GM12872 (cell line): ENCODE measurements at regions not wholly inside any gene's neighbourhood (a gene's known extent, or its start where the extent isn't known, plus 50 kb on each side); places are given as distances from the start of the nearest gene placed in this dataset.

Experiments used
- CTCF ChIP-seq: IDR thresholded peaks from 3 replicates; pipeline ENCODE4 v1.5.1; 2011; ENCODE audit warnings: low read depth, mild to moderate bottlenecking, low read length, moderate library complexity; ENCODE audit not compliant: insufficient read depth

GRCh38 chr13:29674532-29674931 is 79.0 kb upstream of the SLC7A1 start:
- TF ChIP-seq CTCF, result no peak

DNA sequence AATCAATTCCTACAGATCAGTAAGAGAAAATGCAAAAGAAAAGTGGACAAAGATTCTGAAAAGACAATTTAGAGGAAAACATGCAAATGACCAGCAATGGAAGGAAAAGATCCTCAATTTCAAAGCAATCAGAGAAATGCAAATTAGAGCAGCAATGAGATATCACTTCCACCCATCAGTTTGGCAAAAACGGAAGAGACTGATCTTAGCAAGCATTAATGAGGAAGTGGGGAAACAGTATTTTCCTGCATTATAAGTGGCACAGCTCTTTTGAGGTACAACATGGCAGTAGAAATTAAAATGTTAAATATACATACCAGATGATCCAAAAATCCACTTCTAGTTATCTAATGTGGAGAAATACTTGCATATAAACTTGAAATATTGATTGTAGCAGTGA is 69.1 kb upstream of the SLC7A1 start:
- TF ChIP-seq CTCF, result no peak

DNA sequence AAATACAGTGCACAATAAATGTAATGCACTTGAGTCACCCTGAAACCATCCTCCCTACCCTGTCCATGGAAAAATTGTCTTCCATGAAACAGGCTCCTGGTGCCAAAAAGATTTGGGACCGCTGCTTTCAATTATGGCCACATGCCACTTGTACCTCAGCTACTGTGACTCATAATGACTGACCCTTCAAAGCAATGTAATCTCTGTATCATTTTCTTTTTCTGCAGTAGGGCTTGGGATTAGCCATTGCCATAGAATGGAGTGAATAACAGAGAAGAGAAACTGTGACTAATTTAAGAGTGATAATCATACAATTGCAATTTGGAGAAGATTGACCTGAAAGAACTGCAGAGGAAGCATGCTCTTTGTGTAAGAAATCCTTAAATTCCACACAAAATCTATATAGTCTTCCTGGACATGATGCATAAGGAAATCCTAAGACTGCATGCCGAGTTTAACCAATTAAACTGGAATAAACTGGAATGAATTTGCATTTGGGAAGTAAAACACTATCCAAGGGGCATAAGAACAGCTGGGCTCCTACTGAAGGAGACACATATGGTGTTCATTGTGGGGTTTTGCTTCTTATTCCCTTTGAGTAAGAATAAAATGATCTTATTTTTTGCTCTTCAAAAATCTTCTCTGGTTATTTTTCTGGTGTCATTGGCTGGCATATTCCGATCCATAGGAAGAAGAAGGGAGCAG is 59.5 kb upstream of the SLC7A1 start:
- no peak for TF ChIP-seq CTCF

GRCh38 chr13:29654384-29654783 is 58.9 kb upstream of the SLC7A1 start:
- no peak for TF ChIP-seq CTCF

DNA sequence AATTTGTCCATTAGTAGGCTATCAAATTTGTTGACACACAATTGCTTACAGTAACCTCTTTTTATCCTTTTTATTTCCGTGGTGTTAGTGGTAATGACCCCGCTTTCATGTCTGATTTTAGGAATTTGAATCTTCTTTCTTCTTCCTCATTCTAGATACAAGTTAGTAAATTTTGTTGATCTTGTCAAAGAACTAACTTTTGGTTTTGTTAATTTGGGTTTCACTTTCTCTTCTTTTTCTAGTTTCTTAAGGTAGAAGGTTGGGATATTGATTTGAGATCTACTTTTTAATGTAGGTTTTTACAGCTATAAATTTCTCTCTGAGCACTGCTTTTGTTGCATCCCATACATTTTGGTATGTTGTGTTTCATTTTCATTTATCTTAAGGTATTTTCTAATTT is 53.3 kb upstream of the SLC7A1 start:
- TF ChIP-seq CTCF, result no peak
